Stimulated activated naive CD8-positive, alpha-beta T cell treated with anti-CD3 and anti-CD28 coated beads, Interleukin-15, amount 100 ng/mL, for 72 hours (primary cell): ENCODE measurements at regions not wholly inside any gene's neighbourhood (a gene's known extent, or its start where the extent isn't known, plus 50 kb on each side); places are given as distances from the start of the nearest gene placed in this dataset.

ENCODE experiments used
- ATAC-seq: fragments of 150-1000 bp; cut with Tn5 transposase; 2 replicates; pipeline ENCODE4 v1.10.0; 2021; ENCODE audit warnings: mild to moderate bottlenecking, moderate library complexity
- DNase-seq, 2 donors: peaks; one replicate each; pipeline ENCODE4 v3.0.0; 2021 to 2022
- H3K27ac Mint-ChIP-seq, 2 donors: one replicate each; pipeline ENCODE4 v1.8.0; 2022; ENCODE audit warnings: mild to moderate bottlenecking in 2 of 2, mixed read lengths in 2 of 2, moderate library complexity in 2 of 2
- H3K27me3 Mint-ChIP-seq: one replicate; pipeline ENCODE4 v1.8.0; 2022; ENCODE audit warnings: mixed read lengths
- H3K4me1 Mint-ChIP-seq: one replicate; pipeline ENCODE4 v1.8.0; 2022; ENCODE audit warnings: mild to moderate bottlenecking, mixed read lengths
- H3K4me3 Mint-ChIP-seq, 2 donors: one replicate each; pipeline ENCODE4 v1.8.0; 2022; ENCODE audit warnings: mild to moderate bottlenecking in 2 of 2, mixed read lengths in 2 of 2, moderate library complexity in 1 of 2
- H3K9me3 Mint-ChIP-seq, 2 donors: one replicate each; pipeline ENCODE4 v1.8.0; 2022; ENCODE audit warnings: mixed read lengths in 2 of 2

- ATAC-seq (no peak), DNase-seq (no peak)
- H3K4me1 Mint-ChIP-seq: no peaks in the 10 kb centered on the region
- no peaks in the 10 kb centered on the region for H3K27me3 Mint-ChIP-seq
- no peak overlapping the region for H3K27ac Mint-ChIP-seq
- H3K9me3 Mint-ChIP-seq: no peaks in the 10 kb centered on the region
- no peak overlapping the region for H3K4me3 Mint-ChIP-seq
These were observed 608.7 kb upstream of the PLXNA2 start for GRCh38 chr1:208852911-208853310.

GRCh38 chr1:208855403-208855802 is 611.2 kb upstream of the PLXNA2 start:
- Mint-ChIP-seq H3K9me3 (no peaks in the 10 kb centered on the region), H3K4me1 (no peaks in the 10 kb centered on the region), H3K27ac (no peak overlapping the region), H3K4me3 (no peak overlapping the region), H3K27me3 (no peaks in the 10 kb centered on the region)
- DNase-seq (no peak), ATAC-seq (no peak)

GRCh38 chr1:208857465-208857864 is 613.3 kb upstream of the PLXNA2 start:
- no peaks in the 10 kb centered on the region for H3K9me3 Mint-ChIP-seq
- ATAC-seq (no peak), DNase-seq (no peak)
- no peak overlapping the region for H3K27ac Mint-ChIP-seq
- H3K27me3 Mint-ChIP-seq: no peaks in the 10 kb centered on the region
- H3K4me3 Mint-ChIP-seq: no peak overlapping the region
- no peaks in the 10 kb centered on the region for H3K4me1 Mint-ChIP-seq

- ATAC-seq: no peak
- Mint-ChIP-seq H3K9me3 (no peaks in the 10 kb centered on the region), H3K4me1 (no peaks in the 10 kb centered on the region), H3K27me3 (no peaks in the 10 kb centered on the region), H3K27ac (no peak overlapping the region), H3K4me3 (no peak overlapping the region)
- no peak for DNase-seq
These were observed 614.6 kb upstream of the PLXNA2 start for GRCh38 chr1:208858738-208859137.

GRCh38 chr1:208864366-208864965 is 620.3 kb upstream of the PLXNA2 start:
- ATAC-seq (no peak), DNase-seq (no peak)
- Mint-ChIP-seq H3K27me3 (no peaks in the 10 kb centered on the region), H3K4me1 (no peaks in the 10 kb centered on the region), H3K27ac (no peak overlapping the region), H3K4me3 (no peak overlapping the region), H3K9me3 (no peaks in the 10 kb centered on the region)

- Mint-ChIP-seq H3K4me3 (no peak overlapping the region), H3K27me3 (no peaks in the 10 kb centered on the region), H3K4me1 (no peaks in the 10 kb centered on the region), H3K9me3 (no peaks in the 10 kb centered on the region), H3K27ac (no peak overlapping the region)
- no peak for ATAC-seq
- DNase-seq: no peak
These were observed 622.3 kb upstream of the PLXNA2 start for GRCh38 chr1:208866386-208866955.

GRCh38 chr1:208868554-208868953 is 624.4 kb upstream of the PLXNA2 start:
- H3K9me3 Mint-ChIP-seq: peaks cover 0 to under 1% of the 10 kb centered on the region in 2 donors
- no peak overlapping the region for H3K4me3 Mint-ChIP-seq
- DNase-seq (no peak), ATAC-seq (no peak)
- no peaks in the 10 kb centered on the region for H3K4me1 Mint-ChIP-seq
- H3K27ac Mint-ChIP-seq: no peak overlapping the region
- no peaks in the 10 kb centered on the region for H3K27me3 Mint-ChIP-seq

GRCh38 chr1:208874915-208875314 is 630.7 kb upstream of the PLXNA2 start:
- Mint-ChIP-seq H3K9me3 (peaks cover 0 to 7% of the 10 kb centered on the region in 2 donors), H3K27me3 (no peaks in the 10 kb centered on the region), H3K4me3 (no peak overlapping the region), H3K4me1 (no peaks in the 10 kb centered on the region), H3K27ac (no peak overlapping the region)
- ATAC-seq (no peak), DNase-seq (no peak)

GRCh38 chr1:208879022-208879421 is 634.8 kb upstream of the PLXNA2 start:
- no peak overlapping the region for H3K4me3 Mint-ChIP-seq
- DNase-seq: no peak
- peaks cover 0 to 2% of the 10 kb centered on the region in 2 donors for H3K9me3 Mint-ChIP-seq
- no peak overlapping the region for H3K27ac Mint-ChIP-seq
- H3K27me3 Mint-ChIP-seq: no peaks in the 10 kb centered on the region
- H3K4me1 Mint-ChIP-seq: no peaks in the 10 kb centered on the region
- ATAC-seq: no peak

- H3K9me3 Mint-ChIP-seq: no peaks in the 10 kb centered on the region
These were observed 636.4 kb upstream of the PLXNA2 start for GRCh38 chr1:208880433-208881100.

GRCh38 chr1:208885060-208885459 is 640.9 kb upstream of the PLXNA2 start:
- DNase-seq (no peak), ATAC-seq (no peak)
- H3K27me3 Mint-ChIP-seq: no peaks in the 10 kb centered on the region
- H3K27ac Mint-ChIP-seq: no peak overlapping the region
- no peaks in the 10 kb centered on the region for H3K9me3 Mint-ChIP-seq
- H3K4me1 Mint-ChIP-seq: no peaks in the 10 kb centered on the region
- H3K4me3 Mint-ChIP-seq: no peak overlapping the region

More at GRCh38 chr1:208880433-208881100, 636.4 kb upstream of the PLXNA2 start:
- Mint-ChIP-seq H3K4me1 (no peaks in the 10 kb centered on the region), H3K27me3 (no peaks in the 10 kb centered on the region), H3K27ac (peak overlapping the region in 1 of 2 donors; percentile 37), H3K4me3 (no peak overlapping the region)
- DNase-seq: no peak
- no peak for ATAC-seq

- Mint-ChIP-seq H3K9me3 (no peaks in the 10 kb centered on the region), H3K4me3 (no peak overlapping the region), H3K27me3 (no peaks in the 10 kb centered on the region), H3K27ac (no peak overlapping the region), H3K4me1 (no peaks in the 10 kb centered on the region)
- DNase-seq (no peak), ATAC-seq (no peak)
These were observed 641.5 kb upstream of the PLXNA2 start for GRCh38 chr1:208885650-208886049.

- H3K27me3 Mint-ChIP-seq: no peaks in the 10 kb centered on the region
- DNase-seq (no peak), ATAC-seq (no peak)
- no peak overlapping the region for H3K27ac Mint-ChIP-seq
- no peak overlapping the region for H3K4me3 Mint-ChIP-seq
- H3K9me3 Mint-ChIP-seq: no peaks in the 10 kb centered on the region
- H3K4me1 Mint-ChIP-seq: no peaks in the 10 kb centered on the region
These were observed 644.2 kb upstream of the PLXNA2 start for GRCh38 chr1:208888376-208888775.

GRCh38 chr1:208892147-208892546 is 648.0 kb upstream of the PLXNA2 start:
- ATAC-seq (no peak), DNase-seq (no peak)
- Mint-ChIP-seq H3K4me1 (no peaks in the 10 kb centered on the region), H3K9me3 (peaks cover 0 to 4% of the 10 kb centered on the region in 2 donors), H3K4me3 (no peak overlapping the region), H3K27me3 (no peaks in the 10 kb centered on the region), H3K27ac (no peak overlapping the region)

GRCh38 chr1:208893251-208893650 is 649.1 kb upstream of the PLXNA2 start:
- Mint-ChIP-seq H3K27me3 (no peaks in the 10 kb centered on the region), H3K27ac (no peak overlapping the region), H3K4me1 (no peaks in the 10 kb centered on the region), H3K9me3 (peaks cover 0 to 4% of the 10 kb centered on the region in 2 donors), H3K4me3 (no peak overlapping the region)
- ATAC-seq: no peak
- DNase-seq: no peak

GRCh38 chr1:208895181-208895580 is 651.0 kb upstream of the PLXNA2 start:
- ATAC-seq (no peak), DNase-seq (no peak)
- H3K4me3 Mint-ChIP-seq: no peak overlapping the region
- H3K9me3 Mint-ChIP-seq: peaks cover 0 to 4% of the 10 kb centered on the region in 2 donors
- no peak overlapping the region for H3K27ac Mint-ChIP-seq
- no peaks in the 10 kb centered on the region for H3K4me1 Mint-ChIP-seq
- no peaks in the 10 kb centered on the region for H3K27me3 Mint-ChIP-seq
